ENCODE measurements at regions not wholly inside any gene's neighbourhood (a gene's known extent, or its start where the extent isn't known, plus 50 kb on each side); places are given as distances from the start of the nearest gene placed in this dataset.

- TF ChIP-seq POU2F2 (IDR thresholded peaks at IDR 0.05; ENCODE audit: low read depth, low read length), result no peak
- TF ChIP-seq POLR2A (IDR thresholded peaks at IDR 0.05; ENCODE audit: low read depth, low read length), result no peak
- TF ChIP-seq POLR2AphosphoS5 (IDR thresholded peaks at IDR 0.05; ENCODE audit: low read depth, low read length), result no peak
- no peak for TF ChIP-seq TAF1 (IDR thresholded peaks at IDR 0.05; ENCODE audit: low read depth, low read length)
- no peak for TF ChIP-seq SPI1 (IDR thresholded peaks at IDR 0.05; ENCODE audit: low read depth, low read length)
Measured at GRCh38 chr16:48812856-48813255, 202.9 kb upstream of the N4BP1 start.

Data from GM12891 (cell line).